Omental fat pad (tissue), 3 donors: ENCODE measurements at regions not wholly inside any gene's neighbourhood (a gene's known extent, or its start where the extent isn't known, plus 50 kb on each side); places are given as distances from the start of the nearest gene placed in this dataset.

ENCODE experiments used
- ATAC-seq: fragments of 150-250 bp; one replicate; pipeline ENCODE4 v1.9.1; 2016; ENCODE audit warnings: mild to moderate bottlenecking, moderate library complexity; ENCODE audit not compliant: low FRiP score
- DNase-seq: peaks from one replicate; pipeline ENCODE4 v3.0.0-alpha.2; 2019; ENCODE audit warnings: low spot score
- CTCF ChIP-seq, 3 donors: fragments of 450-650 bp; IDR thresholded peaks; one replicate each; pipeline ENCODE4 v1.5.1; 2016 to 2017; ENCODE audit warnings: antibody characterized with exemption in 3 of 3, mild to moderate bottlenecking in 3 of 3, moderate library complexity in 2 of 3

GRCh38 chr4:169342906-169343564, 72.3 kb upstream of the SH3RF1 start:
- TF ChIP-seq CTCF (IDR thresholded peaks at IDR 0.05), result no peak
- DNase-seq, result no peak
- no peak for ATAC-seq

- ATAC-seq, result no peak
These were observed 71.6 kb upstream of the SH3RF1 start for GRCh38 chr4:169342159-169342860.

GRCh38 chr4:169341490-169341889, 70.7 kb upstream of the SH3RF1 start:
- ATAC-seq (no peak), DNase-seq (no peak)
- no peak for TF ChIP-seq CTCF (IDR thresholded peaks at IDR 0.05)

More at GRCh38 chr4:169342159-169342860, 71.6 kb upstream of the SH3RF1 start:
- TF ChIP-seq CTCF (IDR thresholded peaks at IDR 0.05), result no peak
- DNase-seq, result no peak

- TF ChIP-seq CTCF (IDR thresholded peaks at IDR 0.05), result no peak
- no peak for ATAC-seq
- no peak for DNase-seq
These were observed 70.1 kb upstream of the SH3RF1 start for GRCh38 chr4:169340834-169341233.

- no peak for TF ChIP-seq CTCF (IDR thresholded peaks at IDR 0.05)
- DNase-seq (no peak), ATAC-seq (no peak)
These were observed 67.5 kb upstream of the SH3RF1 start for GRCh38 chr4:169338241-169338640.

GRCh38 chr4:169337510-169337909, 66.8 kb upstream of the SH3RF1 start:
- DNase-seq, result no peak
- no peak for ATAC-seq
- TF ChIP-seq CTCF (IDR thresholded peaks at IDR 0.05), result no peak

GRCh38 chr4:169335331-169335730, 64.6 kb upstream of the SH3RF1 start:
- DNase-seq, result no peak
- no peak for TF ChIP-seq CTCF (IDR thresholded peaks at IDR 0.05)
- ATAC-seq, result peak; percentile 57
